ENCODE measurements at regions not wholly inside any gene's neighbourhood (a gene's known extent, or its start where the extent isn't known, plus 50 kb on each side); places are given as distances from the start of the nearest gene placed in this dataset.
A peak's percentile ranks its signal among the peaks of the same experiment; 100 is the strongest.

GRCh38 chr6:113425977-113426660 lies 431.0 kb upstream of the MARCKS start (continued):
- TF ChIP-seq, protein P1, sequence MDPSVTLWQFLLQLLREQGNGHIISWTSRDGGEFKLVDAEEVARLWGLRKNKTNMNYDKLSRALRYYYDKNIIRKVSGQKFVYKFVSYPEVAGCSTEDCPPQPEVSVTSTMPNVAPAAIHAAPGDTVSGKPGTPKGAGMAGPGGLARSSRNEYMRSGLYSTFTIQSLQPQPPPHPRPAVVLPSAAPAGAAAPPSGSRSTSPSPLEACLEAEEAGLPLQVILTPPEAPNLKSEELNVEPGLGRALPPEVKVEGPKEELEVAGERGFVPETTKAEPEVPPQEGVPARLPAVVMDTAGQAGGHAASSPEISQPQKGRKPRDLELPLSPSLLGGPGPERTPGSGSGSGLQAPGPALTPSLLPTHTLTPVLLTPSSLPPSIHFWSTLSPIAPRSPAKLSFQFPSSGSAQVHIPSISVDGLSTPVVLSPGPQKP (IDR thresholded peaks at IDR 0.05; ENCODE audit: low read depth, low read length): no peak
- TF ChIP-seq HOXA7 (CRISPR knock-in tag; IDR thresholded peaks at IDR 0.05): no peak
- no peak for TF ChIP-seq POLR2A (IDR thresholded peaks at IDR 0.05; ENCODE audit: low read length)

DNA sequence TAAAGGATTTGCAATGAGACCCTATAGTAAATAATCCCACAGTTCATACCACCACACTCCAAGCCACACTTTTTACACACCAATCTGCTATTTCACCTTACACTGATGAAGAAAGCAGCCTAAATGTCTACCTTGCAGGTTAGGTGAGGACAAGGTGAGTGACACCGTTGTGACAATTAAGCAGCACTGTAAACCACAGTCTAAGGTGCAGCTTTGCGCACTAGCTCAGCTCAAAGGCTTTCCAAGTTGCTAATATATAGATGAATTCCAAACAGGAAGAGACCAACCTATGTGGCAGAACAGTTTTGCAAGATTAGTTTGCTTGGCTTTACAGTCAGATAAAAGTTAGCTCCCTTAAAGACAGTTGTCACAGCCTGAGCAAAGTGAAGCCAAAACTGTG lies 429.5 kb upstream of the MARCKS start:
- 82% methylated on average over 2 of the region's 2 CpGs for WGBS (ENCODE audit: missing lambda C conversion rate)
- ChIA-PET POLR2A (no interaction called here), CTCF (no interaction called here)
- DNase-seq (ENCODE audit: low read depth in 1 of 2, low spot score in 1 of 2) (no peak), FAIRE-seq (no peak), ATAC-seq (no peak)
- TF ChIP-seq POLR2A (IDR thresholded peaks at IDR 0.05; ENCODE audit: low read length): no peak
- no peak for TF ChIP-seq FOSB (CRISPR knock-in tag; IDR thresholded peaks at IDR 0.05)
- Histone ChIP-seq H3K4me3 (no peak overlapping the region), H3K9me3 (no peaks in the 10 kb centered on the region), H3K4me2 (no peak overlapping the region), H3K27ac (no peak overlapping the region; a peak in 1 of 6 replicates), H3K4me1 (peaks cover 11% of the 10 kb centered on the region; the same call in 2 of the 3 replicates)

- ChIA-PET CTCF (no interaction called here), POLR2A (no interaction called here)
- no peak overlapping the region for H3K4me2 ChIP-seq
- ATAC-seq (no peak), DNase-seq (ENCODE audit: low read depth in 1 of 2, low spot score in 1 of 2) (no peak), FAIRE-seq (no peak)
- 0 out of 6 replicates have a peak overlapping the region, but pooled peaks of 1 of the 2 experiments have one; percentile 25 for H3K27ac ChIP-seq
- H3K9me3 ChIP-seq: no peaks in the 10 kb centered on the region
- no peak overlapping the region for H3K4me3 ChIP-seq
- peaks cover 20% of the 10 kb centered on the region for H3K4me1 ChIP-seq
- WGBS (ENCODE audit: missing lambda C conversion rate): 83% methylated on average over 4 of the region's 4 CpGs
- TF ChIP-seq GATA3 (IDR thresholded peaks at IDR 0.05; ENCODE audit: borderline replicate concordance) (no peak), RARB (CRISPR knock-in tag; IDR thresholded peaks at IDR 0.05) (no peak), JUNB (IDR thresholded peaks at IDR 0.05) (no peak), POLR2AphosphoS2 (conservative IDR thresholded peaks at IDR 0.05; ENCODE audit: low read length) (no peak), HOXB13 (CRISPR knock-in tag; IDR thresholded peaks at IDR 0.05; ENCODE audit: low read depth) (no peak), MYC (IDR thresholded peaks at IDR 0.05; ENCODE audit: borderline replicate concordance, low read length) (no peak), TFCP2L1 (CRISPR knock-in tag; IDR thresholded peaks at IDR 0.05) (no peak), EHF (CRISPR knock-in tag; IDR thresholded peaks at IDR 0.05) (no peak), MAFK (IDR thresholded peaks at IDR 0.05; ENCODE audit: partially characterized antibody) (no peak), CBX8 (IDR thresholded peaks at IDR 0.05) (no peak), HOXB5 (CRISPR knock-in tag; IDR thresholded peaks at IDR 0.05) (no peak), MAX (IDR thresholded peaks at IDR 0.05) (no peak), RCOR1 (IDR thresholded peaks at IDR 0.05; ENCODE audit: low read depth, low read length) (no peak), REST (IDR thresholded peaks at IDR 0.05) (no peak), CHD4 (IDR thresholded peaks at IDR 0.05; ENCODE audit: borderline replicate concordance) (no peak), RAD21 (conservative IDR thresholded peaks at IDR 0.05 in 1 of 2, IDR thresholded peaks at IDR 0.05 in 1 of 2) (no peak)
- TF ChIP-seq, protein P2, sequence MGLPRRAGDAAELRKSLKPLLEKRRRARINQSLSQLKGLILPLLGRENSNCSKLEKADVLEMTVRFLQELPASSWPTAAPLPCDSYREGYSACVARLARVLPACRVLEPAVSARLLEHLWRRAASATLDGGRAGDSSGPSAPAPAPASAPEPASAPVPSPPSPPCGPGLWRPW (IDR thresholded peaks at IDR 0.05): no peak
- TF ChIP-seq, protein P1 (IDR thresholded peaks at IDR 0.05; ENCODE audit: low read depth, low read length): no peak
Observed at GRCh38 chr6:113428702-113429101, 428.4 kb upstream of the MARCKS start.

All from A549 (cell line).